ENCODE measurements at regions not wholly inside any gene's neighbourhood (a gene's known extent, or its start where the extent isn't known, plus 50 kb on each side); places are given as distances from the start of the nearest gene placed in this dataset.

DNA sequence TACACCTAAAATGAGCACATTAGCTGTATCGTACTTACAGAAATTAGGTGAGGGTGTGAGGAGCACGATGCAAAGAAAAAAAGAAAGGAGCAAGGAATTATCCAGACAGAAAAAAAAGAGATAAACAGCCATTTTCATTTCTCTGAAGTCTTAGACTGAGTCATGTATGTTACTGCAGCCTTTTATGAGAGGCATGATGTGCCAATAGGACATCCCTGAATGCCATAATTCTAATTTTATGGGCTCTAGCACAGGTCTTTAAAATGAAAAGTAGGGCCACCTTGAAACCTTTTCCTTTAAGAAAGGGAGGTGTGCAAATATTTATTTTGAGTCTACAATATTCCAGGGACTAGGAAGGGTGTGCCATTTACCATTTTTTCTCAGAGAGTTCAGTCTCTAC is 74.1 kb upstream of the PTPRD start:
- TF ChIP-seq, protein P1, sequence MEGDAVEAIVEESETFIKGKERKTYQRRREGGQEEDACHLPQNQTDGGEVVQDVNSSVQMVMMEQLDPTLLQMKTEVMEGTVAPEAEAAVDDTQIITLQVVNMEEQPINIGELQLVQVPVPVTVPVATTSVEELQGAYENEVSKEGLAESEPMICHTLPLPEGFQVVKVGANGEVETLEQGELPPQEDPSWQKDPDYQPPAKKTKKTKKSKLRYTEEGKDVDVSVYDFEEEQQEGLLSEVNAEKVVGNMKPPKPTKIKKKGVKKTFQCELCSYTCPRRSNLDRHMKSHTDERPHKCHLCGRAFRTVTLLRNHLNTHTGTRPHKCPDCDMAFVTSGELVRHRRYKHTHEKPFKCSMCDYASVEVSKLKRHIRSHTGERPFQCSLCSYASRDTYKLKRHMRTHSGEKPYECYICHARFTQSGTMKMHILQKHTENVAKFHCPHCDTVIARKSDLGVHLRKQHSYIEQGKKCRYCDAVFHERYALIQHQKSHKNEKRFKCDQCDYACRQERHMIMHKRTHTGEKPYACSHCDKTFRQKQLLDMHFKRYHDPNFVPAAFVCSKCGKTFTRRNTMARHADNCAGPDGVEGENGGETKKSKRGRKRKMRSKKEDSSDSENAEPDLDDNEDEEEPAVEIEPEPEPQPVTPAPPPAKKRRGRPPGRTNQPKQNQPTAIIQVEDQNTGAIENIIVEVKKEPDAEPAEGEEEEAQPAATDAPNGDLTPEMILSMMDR (conservative IDR thresholded peaks at IDR 0.05; ENCODE audit: low read length) = no peak
- TF ChIP-seq EZH2phosphoT487 (IDR thresholded peaks at IDR 0.05; ENCODE audit: borderline replicate concordance, low read depth, low read length) = no peak

Data from OCI-LY7 (cell line).